Esophagus muscularis mucosa (tissue), 4 donors: ENCODE measurements at regions not wholly inside any gene's neighbourhood (a gene's known extent, or its start where the extent isn't known, plus 50 kb on each side); places are given as distances from the start of the nearest gene placed in this dataset.
"Not testable (repeated sequence)": the region's sequence is repeated elsewhere in the genome, so short reads cannot be mapped to it uniquely, and the experiment has no call there.

Experiments used
- CTCF ChIP-seq, 3 experiments: fragments of 200-600 bp in 2 of 3; fragments of 450-650 bp in 1 of 3; sonication (generic) in 2 of 3; IDR thresholded peaks; one replicate each; pipeline ENCODE4 v1.5.1; 2017 to 2019; ENCODE audit warnings: antibody characterized with exemption in 3 of 3, mild to moderate bottlenecking in 2 of 3, moderate library complexity in 1 of 3
- EP300 ChIP-seq: sonication (generic); formaldehyde crosslinking; IDR thresholded peaks from one replicate; pipeline ENCODE4 v1.6.1; 2017; ENCODE audit warnings: antibody characterized with exemption
- POLR2A ChIP-seq: fragments of 450-650 bp; IDR thresholded peaks from one replicate; pipeline ENCODE4 v1.6.1; 2017; ENCODE audit warnings: antibody characterized with exemption, moderate library complexity, mild to moderate bottlenecking, low read depth
- POLR2AphosphoS5 ChIP-seq, 2 donors: sonication (generic); formaldehyde crosslinking; IDR thresholded peaks; one replicate each; pipeline ENCODE4 v1.6.1; 2017; ENCODE audit warnings: antibody characterized with exemption in 2 of 2

GRCh38 chr5:25289766-25290165 is 645.0 kb upstream of the CDH10 start:
- TF ChIP-seq CTCF (IDR thresholded peaks at IDR 0.05); POLR2AphosphoS5 (IDR thresholded peaks at IDR 0.05); POLR2A; EP300: not testable (repeated sequence)
